HCT116 (cell line): ENCODE measurements at regions not wholly inside any gene's neighbourhood (a gene's known extent, or its start where the extent isn't known, plus 50 kb on each side); places are given as distances from the start of the nearest gene placed in this dataset.

Experiments used
- EZH2 ChIP-seq: fragments of 200-600 bp; sonication (generic); IDR thresholded peaks from 2 replicates; pipeline ENCODE4 v1.6.1; 2017; ENCODE audit warnings: antibody characterized with exemption, mixed run types
- POLR2A ChIP-seq: IDR thresholded peaks from 2 replicates; pipeline ENCODE4 v1.7.0; 2011; ENCODE audit warnings: borderline replicate concordance; ENCODE audit not compliant: insufficient read depth, insufficient read length; ENCODE audit errors: extremely low read depth
- REST ChIP-seq: IDR thresholded peaks from 2 replicates; pipeline ENCODE4 v1.6.1; 2012; ENCODE audit warnings: low read depth
- SP1 ChIP-seq: IDR thresholded peaks from 2 replicates; pipeline ENCODE4 v1.6.1; 2012; ENCODE audit warnings: low read depth
- TF ChIP-seq, protein P1 (sequence below), 3 experiments: fragments of 200-600 bp in 1 of 3; sonication (generic) in 1 of 3; IDR thresholded peaks in 2 of 3; conservative IDR thresholded peaks in 1 of 3; 2 replicates each; pipeline ENCODE4 v1.5.1; 2012 to 2017; ENCODE audit warnings: low read depth in 2 of 3, low read length in 2 of 3, antibody characterized with exemption in 1 of 3, borderline replicate concordance in 1 of 3, control low read depth in 1 of 3, mild to moderate bottlenecking in 1 of 3, mixed read lengths in 1 of 3, mixed run types in 1 of 3, moderate library complexity in 1 of 3; ENCODE audit not compliant: insufficient read depth in 1 of 3

DNA sequence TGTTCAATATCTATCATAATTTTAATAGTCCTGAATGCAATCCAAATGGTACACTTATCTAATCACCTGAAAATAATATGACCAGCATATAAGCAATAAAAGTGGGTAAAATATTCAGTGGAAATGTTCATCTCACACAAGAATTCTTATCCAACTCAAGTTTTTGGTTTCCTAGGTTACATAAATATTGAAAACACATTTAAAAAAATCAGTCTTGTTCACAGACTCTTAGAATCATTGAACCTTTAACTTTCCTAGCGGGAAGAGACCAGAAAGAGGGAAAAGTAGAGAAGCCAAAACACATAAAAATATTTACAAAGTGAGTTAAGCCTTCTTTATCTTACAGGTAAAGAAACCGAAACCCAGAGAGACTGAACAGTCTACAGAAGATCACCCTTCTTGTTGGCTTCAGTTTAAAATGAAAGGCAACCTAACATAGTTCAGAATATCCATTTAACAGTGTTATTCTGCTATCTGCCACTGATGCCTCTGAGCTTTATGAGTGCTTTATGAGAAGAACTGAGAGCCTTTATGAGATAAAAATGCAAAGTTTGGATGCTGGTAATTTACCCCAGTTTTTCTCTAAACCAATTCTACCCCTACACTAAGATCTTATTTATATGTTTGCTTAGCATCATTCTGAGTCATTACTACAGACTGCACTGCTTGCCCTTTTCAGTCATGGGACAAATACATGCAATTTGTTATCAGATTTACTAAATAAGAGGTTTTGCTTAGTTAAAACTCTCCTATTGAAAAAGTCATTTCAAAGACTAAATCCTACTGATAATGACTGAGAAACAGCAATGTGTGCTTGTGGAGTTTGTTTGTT, 453.3 kb upstream of the INTU start:
- TF ChIP-seq REST (no peak), SP1 (no peak), POLR2A (no peak), EZH2 (no peak)
- TF ChIP-seq, protein P1, sequence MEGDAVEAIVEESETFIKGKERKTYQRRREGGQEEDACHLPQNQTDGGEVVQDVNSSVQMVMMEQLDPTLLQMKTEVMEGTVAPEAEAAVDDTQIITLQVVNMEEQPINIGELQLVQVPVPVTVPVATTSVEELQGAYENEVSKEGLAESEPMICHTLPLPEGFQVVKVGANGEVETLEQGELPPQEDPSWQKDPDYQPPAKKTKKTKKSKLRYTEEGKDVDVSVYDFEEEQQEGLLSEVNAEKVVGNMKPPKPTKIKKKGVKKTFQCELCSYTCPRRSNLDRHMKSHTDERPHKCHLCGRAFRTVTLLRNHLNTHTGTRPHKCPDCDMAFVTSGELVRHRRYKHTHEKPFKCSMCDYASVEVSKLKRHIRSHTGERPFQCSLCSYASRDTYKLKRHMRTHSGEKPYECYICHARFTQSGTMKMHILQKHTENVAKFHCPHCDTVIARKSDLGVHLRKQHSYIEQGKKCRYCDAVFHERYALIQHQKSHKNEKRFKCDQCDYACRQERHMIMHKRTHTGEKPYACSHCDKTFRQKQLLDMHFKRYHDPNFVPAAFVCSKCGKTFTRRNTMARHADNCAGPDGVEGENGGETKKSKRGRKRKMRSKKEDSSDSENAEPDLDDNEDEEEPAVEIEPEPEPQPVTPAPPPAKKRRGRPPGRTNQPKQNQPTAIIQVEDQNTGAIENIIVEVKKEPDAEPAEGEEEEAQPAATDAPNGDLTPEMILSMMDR (IDR thresholded peaks at IDR 0.05 in 2 of 3, conservative IDR thresholded peaks at IDR 0.05 in 1 of 3; ENCODE audit: borderline replicate concordance in 1 of 3, insufficient read depth in 1 of 3, low read depth in 2 of 3, low read length in 2 of 3): no peak
